Testis (tissue), 2 donors: ENCODE measurements at regions not wholly inside any gene's neighbourhood (a gene's known extent, or its start where the extent isn't known, plus 50 kb on each side); places are given as distances from the start of the nearest gene placed in this dataset.
"Not testable (repeated sequence)": the region's sequence is repeated elsewhere in the genome, so short reads cannot be mapped to it uniquely, and the experiment has no call there.

ENCODE experiments used
- DNase-seq: peaks from one replicate; pipeline ENCODE4 v3.0.0-alpha.2; 2019
- H3K27ac ChIP-seq, 2 donors: fragments of 200-600 bp; sonication (generic); one replicate each; pipeline ENCODE4 v1.5.1; 2019
- H3K27me3 ChIP-seq: fragments of 200-600 bp; sonication (generic); one replicate; pipeline ENCODE4 v1.5.1; 2019
- H3K36me3 ChIP-seq: fragments of 200-600 bp; sonication (generic); one replicate; pipeline ENCODE4 v1.5.1; 2017; ENCODE audit warnings: low read depth; ENCODE audit errors: missing control alignments
- H3K4me1 ChIP-seq: fragments of 200-600 bp; sonication (generic); one replicate; pipeline ENCODE4 v1.5.1; 2019
- H3K4me3 ChIP-seq, 2 donors: fragments of 200-600 bp; sonication (generic); one replicate each; pipeline ENCODE4 v1.5.1; 2017 to 2019
- H3K9me3 ChIP-seq: fragments of 200-600 bp; sonication (generic); one replicate; pipeline ENCODE4 v1.5.1; 2017
- CTCF ChIP-seq, 3 experiments: fragments of 450-650 bp in 2 of 3; fragments of 200-600 bp in 1 of 3; sonication (generic) in 1 of 3; IDR thresholded peaks; one replicate each; pipeline ENCODE4 v1.5.1; 2016 to 2019; ENCODE audit warnings: antibody characterized with exemption in 3 of 3, mild to moderate bottlenecking in 2 of 3, moderate library complexity in 1 of 3
- POLR2A ChIP-seq: fragments of 450-650 bp; IDR thresholded peaks from one replicate; pipeline ENCODE4 v1.6.1; 2017; ENCODE audit warnings: antibody characterized with exemption, mild to moderate bottlenecking, moderate library complexity
- WGBS, 2 donors: methylation state at CpG; one replicate each; pipeline ENCODE4 v1.1.5; 2018; 5-methylcytosine and 5-hydroxymethylcytosine counted together
- intact Hi-C: fragments of 100-400 bp; cut with DNase I; formaldehyde crosslinking; loops from one replicate; pipeline ENCODE4 v1.15.1; 2023; ENCODE audit warnings: low total_unique reads

- H3K9me3 ChIP-seq, DNase-seq, H3K27ac ChIP-seq, H3K36me3 ChIP-seq, intact Hi-C loops, H3K27me3 ChIP-seq, H3K4me1 ChIP-seq, H3K4me3 ChIP-seq: not testable (repeated sequence)
- WGBS, 2 donors, result no CpG with 5 or more reads among the region's 53 CpGs
These were observed 57.6 kb upstream of the BOLA1 start for GRCh38 chr1:149841597-149842238.

- H3K36me3 ChIP-seq, H3K4me1 ChIP-seq, H3K27ac ChIP-seq, intact Hi-C loops, H3K9me3 ChIP-seq, H3K4me3 ChIP-seq, H3K27me3 ChIP-seq, DNase-seq: not testable (repeated sequence)
- WGBS, 2 donors, result no CpG with 5 or more reads among the region's 62 CpGs
These were observed 56.8 kb upstream of the BOLA1 start for GRCh38 chr1:149842458-149843064.

GRCh38 chr1:149843431-149844041, 55.8 kb upstream of the BOLA1 start:
- peak overlapping the region; percentile 43 for H3K4me3 ChIP-seq
- no peak for DNase-seq
- no peaks in the 10 kb centered on the region for H3K27me3 ChIP-seq
- WGBS, 2 donors, result 5 to 6% methylated on average over 16 of the region's 16 CpGs
- no peak for TF ChIP-seq POLR2A
- TF ChIP-seq CTCF (IDR thresholded peaks at IDR 0.05), result no peak
- H3K36me3 ChIP-seq, result no peaks in the 10 kb centered on the region
- peaks cover 10% of the 10 kb centered on the region for H3K4me1 ChIP-seq
- peak overlapping the region; percentile 35 to 68 for H3K27ac ChIP-seq
- intact Hi-C loops, result no loop called here
- no peaks in the 10 kb centered on the region for H3K9me3 ChIP-seq

GRCh38 chr1:149844101-149844500, 55.3 kb upstream of the BOLA1 start:
- Histone ChIP-seq H3K36me3 (no peaks in the 10 kb centered on the region), H3K4me3 (peak overlapping the region in 1 of 2 donors; percentile 43), H3K27ac (no peak overlapping the region), H3K9me3 (no peaks in the 10 kb centered on the region), H3K27me3 (no peaks in the 10 kb centered on the region), H3K4me1 (peaks cover 12% of the 10 kb centered on the region)
- intact Hi-C loops, result no loop called here
- 44 to 45% methylated on average over 3 of the region's 3 CpGs for WGBS, 2 donors
- no peak for TF ChIP-seq POLR2A
- no peak for TF ChIP-seq CTCF (IDR thresholded peaks at IDR 0.05)
- no peak for DNase-seq

GRCh38 chr1:149844650-149845255, 54.6 kb upstream of the BOLA1 start:
- no peaks in the 10 kb centered on the region for H3K27me3 ChIP-seq
- no peaks in the 10 kb centered on the region for H3K9me3 ChIP-seq
- no peak for DNase-seq
- intact Hi-C loops, result no loop called here
- no peak for TF ChIP-seq POLR2A
- TF ChIP-seq CTCF (IDR thresholded peaks at IDR 0.05), result no peak
- H3K4me3 ChIP-seq, result no peak overlapping the region
- H3K36me3 ChIP-seq, result no peaks in the 10 kb centered on the region
- H3K4me1 ChIP-seq, result peaks cover 17% of the 10 kb centered on the region
- no peak overlapping the region for H3K27ac ChIP-seq
- 67 to 77% methylated on average over 4 of the region's 4 CpGs for WGBS, 2 donors
